ENCODE measurements at regions not wholly inside any gene's neighbourhood (a gene's known extent, or its start where the extent isn't known, plus 50 kb on each side); places are given as distances from the start of the nearest gene placed in this dataset.

DNA sequence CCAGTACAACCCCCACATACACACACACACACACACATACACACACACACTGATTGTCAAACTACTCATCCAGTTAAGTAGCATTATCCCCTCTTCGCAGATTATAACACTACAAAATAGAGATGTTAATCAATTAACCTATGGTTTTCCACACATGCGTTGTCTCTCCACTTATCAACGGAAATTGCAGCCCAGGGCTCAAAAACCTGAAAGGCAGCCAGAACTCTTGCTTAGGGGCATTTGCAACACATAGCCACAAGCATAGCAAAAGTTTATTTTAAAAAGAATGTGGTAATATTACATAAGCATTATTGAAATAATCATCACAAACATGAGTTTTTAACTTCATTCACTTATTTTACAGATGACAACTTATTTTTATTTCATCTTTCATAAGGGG is 265.8 kb downstream of the SLC16A7 start:
- TF ChIP-seq EZH2 (IDR thresholded peaks at IDR 0.05; ENCODE audit: low read depth, low read length, severe bottlenecking) (no peak), POLR2AphosphoS5 (IDR thresholded peaks at IDR 0.05; ENCODE audit: low read depth, low read length) (no peak), CTCF (IDR thresholded peaks at IDR 0.05; ENCODE audit: control extremely low read depth in 1 of 3, insufficient read depth in 1 of 3, low read depth in 1 of 3, low read length in 3 of 3) (no peak), SAP30 (IDR thresholded peaks at IDR 0.05; ENCODE audit: insufficient read depth, insufficient replicate concordance, low read length) (no peak), CHD2 (IDR thresholded peaks at IDR 0.05; ENCODE audit: low read length) (no peak), EP300 (IDR thresholded peaks at IDR 0.05; ENCODE audit: borderline replicate concordance in 1 of 2, low read depth in 2 of 2, low read length in 2 of 2) (no peak), RXRA (IDR thresholded peaks at IDR 0.05; ENCODE audit: insufficient read depth, low read depth, low read length) (no peak), SIN3A (conservative IDR thresholded peaks at IDR 0.05 in 1 of 2, IDR thresholded peaks at IDR 0.05 in 1 of 2; ENCODE audit: low read depth in 1 of 2, low read length in 2 of 2) (no peak), YY1 (IDR thresholded peaks at IDR 0.05; ENCODE audit: low read depth, low read length) (no peak), NRF1 (IDR thresholded peaks at IDR 0.05; ENCODE audit: low read depth, low read length) (no peak)
- TF ChIP-seq, protein P1, sequence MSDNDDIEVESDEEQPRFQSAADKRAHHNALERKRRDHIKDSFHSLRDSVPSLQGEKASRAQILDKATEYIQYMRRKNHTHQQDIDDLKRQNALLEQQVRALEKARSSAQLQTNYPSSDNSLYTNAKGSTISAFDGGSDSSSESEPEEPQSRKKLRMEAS (IDR thresholded peaks at IDR 0.05), result no peak
- TF ChIP-seq, protein P2, sequence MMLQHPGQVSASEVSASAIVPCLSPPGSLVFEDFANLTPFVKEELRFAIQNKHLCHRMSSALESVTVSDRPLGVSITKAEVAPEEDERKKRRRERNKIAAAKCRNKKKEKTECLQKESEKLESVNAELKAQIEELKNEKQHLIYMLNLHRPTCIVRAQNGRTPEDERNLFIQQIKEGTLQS (IDR thresholded peaks at IDR 0.05; ENCODE audit: insufficient read depth, low read depth, low read length), result no peak
